CD4-positive, alpha-beta memory T cell (primary cell): ENCODE measurements at regions not wholly inside any gene's neighbourhood (a gene's known extent, or its start where the extent isn't known, plus 50 kb on each side); places are given as distances from the start of the nearest gene placed in this dataset.

Source experiments
- CTCF ChIA-PET: fragments of 350-600 bp; sonication (Branson Sonifier 250); formaldehyde crosslinking; loops from one replicate; lab custom pipeline; 2021; ENCODE audit warnings: inconsistent platforms; ENCODE audit not compliant: partially characterized antibody; lab: Charles Lee
- POLR2A ChIA-PET: fragments of 350-600 bp; sonication (Branson Sonifier 250); formaldehyde crosslinking; loops from one replicate; lab custom pipeline; 2021; ENCODE audit not compliant: partially characterized antibody; lab: Charles Lee
- DNase-seq, 5 donors: peaks; one replicate each; pipeline versions ENCODE4 v3.0.0 to v3.0.0-alpha.2; 2020 to 2022; ENCODE audit warnings: mixed read lengths in 1 of 5
- H3K27ac ChIP-seq: one replicate; pipeline ENCODE4 v1.7.0; 2013; ENCODE audit warnings: low read depth, low read length
- H3K27me3 ChIP-seq: 2 replicates; pipeline ENCODE4 v1.7.0; 2013; ENCODE audit warnings: mild to moderate bottlenecking, low read length, moderate library complexity; ENCODE audit not compliant: insufficient read depth
- H3K36me3 ChIP-seq: 2 replicates; pipeline ENCODE4 v1.7.0; 2013; ENCODE audit warnings: mild to moderate bottlenecking, low read length, moderate library complexity; ENCODE audit not compliant: insufficient read depth
- H3K4me1 ChIP-seq: 2 replicates; pipeline ENCODE4 v1.7.0; 2013; ENCODE audit warnings: mild to moderate bottlenecking, low read length, moderate library complexity; ENCODE audit not compliant: insufficient read depth
- H3K4me3 ChIP-seq, 2 donors: one replicate each; pipeline ENCODE4 v1.7.0; 2013; ENCODE audit warnings: low read length in 2 of 2, mild to moderate bottlenecking in 1 of 2
- H3K9me3 ChIP-seq, 2 donors: one replicate each; pipeline ENCODE4 v1.7.0; 2013; ENCODE audit warnings: low read length in 2 of 2, control low read depth in 1 of 2; ENCODE audit not compliant: control insufficient read depth in 1 of 2
- H3K27ac Mint-ChIP-seq, 7 donors: one replicate each; pipeline ENCODE4 v1.8.0; 2020 to 2021; ENCODE audit warnings: mixed read lengths in 7 of 7, mild to moderate bottlenecking in 6 of 7, inconsistent platforms in 3 of 7, moderate library complexity in 3 of 7
- H3K27me3 Mint-ChIP-seq, 2 donors: one replicate each; pipeline ENCODE4 v1.8.0; 2020 to 2021; ENCODE audit warnings: mixed read lengths in 2 of 2
- H3K36me3 Mint-ChIP-seq, 2 donors: one replicate each; pipeline ENCODE4 v1.8.0; 2020 to 2021; ENCODE audit warnings: mixed read lengths in 2 of 2, inconsistent platforms in 1 of 2, mild to moderate bottlenecking in 1 of 2
- H3K4me1 Mint-ChIP-seq, 4 donors: one replicate each; pipeline ENCODE4 v1.8.0; 2020 to 2021; ENCODE audit warnings: mixed read lengths in 4 of 4, mild to moderate bottlenecking in 1 of 4
- H3K4me3 Mint-ChIP-seq, 8 donors: one replicate each; pipeline ENCODE4 v1.8.0; 2020 to 2021; ENCODE audit warnings: mixed read lengths in 8 of 8, mild to moderate bottlenecking in 7 of 8, moderate library complexity in 6 of 8, inconsistent platforms in 3 of 8
- H3K9me3 Mint-ChIP-seq, 8 donors: one replicate each; pipeline ENCODE4 v1.8.0; 2020 to 2021; ENCODE audit warnings: mixed read lengths in 8 of 8, mild to moderate bottlenecking in 5 of 8, inconsistent platforms in 3 of 8, moderate library complexity in 1 of 8
- intact Hi-C: fragments of 100-400 bp; cut with micrococcal nuclease; formaldehyde crosslinking; loops from one replicate; pipeline ENCODE4 v1.15.1; 2023

DNA sequence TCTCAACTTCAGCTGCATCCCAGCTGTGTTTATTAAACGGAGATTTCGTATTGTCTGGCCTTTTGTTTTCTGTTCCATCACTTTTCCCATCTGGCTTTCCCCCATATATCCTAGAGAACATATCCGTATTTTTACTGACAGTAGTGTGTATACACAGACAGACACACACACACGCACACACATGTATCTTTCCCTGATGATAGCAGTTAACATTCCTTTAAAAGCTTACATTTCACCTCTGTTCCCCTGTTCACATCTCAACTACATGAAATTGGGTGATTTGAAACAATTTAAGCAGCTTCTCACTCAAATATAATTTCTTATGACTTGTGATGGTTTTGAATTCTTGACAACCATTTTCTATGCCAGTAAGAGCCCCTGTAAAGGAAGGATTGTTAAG is 207.1 kb upstream of the CEP162 start:
- Mint-ChIP-seq H3K9me3 (peaks cover 0 to 7% (median 0%) of the 10 kb centered on the region in 8 donors), H3K4me1 (no peaks in the 10 kb centered on the region), H3K36me3 (no peaks in the 10 kb centered on the region), H3K27me3 (no peaks in the 10 kb centered on the region), H3K27ac (no peak overlapping the region), H3K4me3 (no peak overlapping the region)
- ChIA-PET CTCF (interaction anchor here (1.4 kb wide), 1 partner anchor 18 kb away, joined by 3 read pairs; no protein-coding TSS in a partner anchor), POLR2A (no interaction called here)
- no peak for DNase-seq
- intact Hi-C loops = no loop called here
- Histone ChIP-seq H3K9me3 (no peaks in the 10 kb centered on the region), H3K4me1 (no peaks in the 10 kb centered on the region), H3K36me3 (no peaks in the 10 kb centered on the region), H3K27me3 (no peaks in the 10 kb centered on the region), H3K27ac (no peak overlapping the region), H3K4me3 (no peak overlapping the region)

DNA sequence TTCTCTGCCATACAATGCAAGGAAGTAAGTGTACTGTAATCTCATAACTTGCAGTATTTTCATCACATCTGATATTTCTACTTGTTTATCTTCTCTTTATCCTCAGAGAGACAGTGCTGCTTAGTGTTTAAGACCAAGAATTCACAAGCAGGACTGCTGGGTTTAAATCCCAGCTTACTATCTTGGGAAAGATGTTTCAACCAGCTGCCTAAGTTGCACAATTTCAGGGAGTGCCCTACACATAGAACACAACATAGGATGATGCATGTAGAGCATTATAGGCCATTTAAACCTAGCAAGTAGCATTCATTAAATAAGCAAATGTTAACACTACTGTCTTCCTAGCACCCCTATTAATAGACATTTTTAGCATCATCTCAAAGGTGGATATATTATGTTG is 205.2 kb upstream of the CEP162 start:
- H3K27ac ChIP-seq = no peak overlapping the region
- H3K4me3 ChIP-seq = no peak overlapping the region
- H3K9me3 ChIP-seq = no peaks in the 10 kb centered on the region
- intact Hi-C loops = no loop called here
- Mint-ChIP-seq H3K36me3 (no peaks in the 10 kb centered on the region), H3K27ac (no peak overlapping the region), H3K9me3 (peaks cover 0 to 7% (median 0%) of the 10 kb centered on the region in 8 donors), H3K27me3 (no peaks in the 10 kb centered on the region), H3K4me1 (no peaks in the 10 kb centered on the region), H3K4me3 (no peak overlapping the region)
- no peaks in the 10 kb centered on the region for H3K4me1 ChIP-seq
- no peaks in the 10 kb centered on the region for H3K36me3 ChIP-seq
- POLR2A ChIA-PET = no interaction called here
- CTCF ChIA-PET = no interaction called here
- no peak for DNase-seq
- H3K27me3 ChIP-seq = no peaks in the 10 kb centered on the region

DNA sequence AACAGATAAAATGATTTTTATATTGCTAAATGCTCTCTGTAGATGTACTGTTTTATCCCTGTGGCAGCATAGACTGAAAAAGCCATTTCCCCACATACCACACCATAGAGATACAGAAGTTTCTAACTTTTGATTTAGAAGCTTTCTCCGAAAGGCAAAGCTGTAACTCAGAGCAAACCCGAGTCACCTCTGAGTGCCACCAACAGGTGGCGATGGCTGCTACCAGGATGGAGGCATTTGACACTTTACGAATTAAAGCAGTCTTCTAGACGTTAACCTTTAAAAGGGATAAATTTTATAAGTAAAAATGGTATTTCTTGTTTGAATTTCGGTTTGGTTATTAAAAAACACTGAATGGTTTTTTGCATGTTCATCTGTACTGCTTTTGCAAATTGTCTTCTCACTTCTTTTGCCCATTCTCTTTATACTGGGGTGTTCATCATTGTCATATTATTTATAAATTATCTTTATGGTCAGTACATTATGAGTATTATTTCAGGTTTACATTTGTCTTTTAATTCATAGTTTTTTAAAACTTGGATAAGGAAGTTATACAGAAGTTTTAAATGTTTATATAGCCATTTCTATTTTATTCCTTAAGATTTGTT is 201.0 kb upstream of the CEP162 start:
- H3K4me1 ChIP-seq = no peaks in the 10 kb centered on the region
- no peaks in the 10 kb centered on the region for H3K9me3 ChIP-seq
- no peaks in the 10 kb centered on the region for H3K27me3 ChIP-seq
- peaks cover 0 to 3% (median 0%) of the 10 kb centered on the region in 8 donors for H3K9me3 Mint-ChIP-seq
- no peaks in the 10 kb centered on the region for H3K27me3 Mint-ChIP-seq
- no peaks in the 10 kb centered on the region for H3K4me1 Mint-ChIP-seq
- no peak overlapping the region for H3K27ac ChIP-seq
- H3K36me3 Mint-ChIP-seq = no peaks in the 10 kb centered on the region
- intact Hi-C loops = no loop called here
- no peak for DNase-seq
- ChIA-PET CTCF (no interaction called here), POLR2A (no interaction called here)
- no peak overlapping the region for H3K27ac Mint-ChIP-seq
- H3K4me3 Mint-ChIP-seq = no peak overlapping the region
- H3K36me3 ChIP-seq = no peaks in the 10 kb centered on the region
- H3K4me3 ChIP-seq = no peak overlapping the region

DNA sequence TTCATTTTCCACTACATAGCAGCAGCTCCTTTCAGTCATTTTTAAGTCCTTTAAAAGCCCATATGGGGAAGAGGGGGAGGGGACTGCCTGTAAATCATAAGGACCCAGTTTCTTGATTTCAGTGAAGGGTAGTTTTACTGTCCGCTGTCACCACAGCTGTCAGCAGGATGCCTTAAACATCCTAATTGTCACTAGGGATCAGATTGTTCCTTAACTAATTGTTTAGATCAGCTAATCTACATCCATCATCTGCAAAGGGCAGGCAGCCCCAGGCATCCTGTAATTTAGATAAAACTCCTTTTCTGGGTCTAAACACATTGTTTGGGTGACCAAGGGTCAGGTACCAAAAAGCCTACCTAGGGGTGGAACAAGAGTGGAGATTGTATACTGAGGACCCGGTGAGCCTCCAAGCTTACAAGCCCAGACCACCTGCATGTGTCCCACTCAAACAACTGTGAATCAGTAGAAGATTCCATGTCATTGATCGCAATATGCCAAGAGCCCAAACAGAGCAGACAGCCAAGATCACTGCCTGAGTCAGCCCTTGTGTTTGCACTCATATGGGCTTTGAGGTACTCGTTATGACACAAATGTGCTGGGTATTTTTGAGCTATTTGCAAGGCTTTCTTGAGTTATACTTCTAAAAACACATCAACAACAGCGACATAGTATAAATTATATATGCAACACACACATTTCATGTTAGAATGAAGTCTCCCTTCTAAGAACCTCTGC is 198.7 kb upstream of the CEP162 start:
- Mint-ChIP-seq H3K36me3 (no peaks in the 10 kb centered on the region), H3K4me1 (no peaks in the 10 kb centered on the region), H3K27me3 (peaks cover 0 to 6% of the 10 kb centered on the region in 2 donors), H3K27ac (no peak overlapping the region), H3K9me3 (peaks cover 0 to 4% (median 0%) of the 10 kb centered on the region in 8 donors), H3K4me3 (no peak overlapping the region)
- DNase-seq = no peak
- Histone ChIP-seq H3K27ac (no peak overlapping the region), H3K27me3 (no peaks in the 10 kb centered on the region), H3K36me3 (no peaks in the 10 kb centered on the region), H3K4me1 (no peaks in the 10 kb centered on the region), H3K4me3 (no peak overlapping the region), H3K9me3 (no peaks in the 10 kb centered on the region)
- CTCF ChIA-PET = no interaction called here
- intact Hi-C loops = no loop called here
- POLR2A ChIA-PET = no interaction called here

DNA sequence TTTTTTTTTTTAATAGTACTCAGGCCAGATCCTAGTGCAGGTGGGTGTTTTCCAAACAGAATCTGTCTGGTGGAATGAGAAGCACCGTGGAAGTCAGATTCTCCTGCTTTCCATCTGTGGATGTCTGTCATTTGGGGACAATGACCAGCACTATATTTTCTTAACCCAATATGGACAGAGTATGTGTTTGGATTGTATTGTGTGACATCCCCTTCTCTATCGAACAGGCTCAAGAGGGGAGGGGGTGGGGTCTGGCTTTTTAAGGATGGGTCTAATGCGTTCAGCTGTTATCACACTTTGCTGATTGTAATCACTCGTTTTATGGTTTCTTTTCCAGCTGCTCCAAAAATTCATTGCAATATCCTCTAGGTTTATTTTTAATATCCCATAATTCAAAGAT is 197.5 kb upstream of the CEP162 start:
- Mint-ChIP-seq H3K27ac (no peak overlapping the region), H3K36me3 (no peaks in the 10 kb centered on the region)
- CTCF ChIA-PET = no interaction called here

DNA sequence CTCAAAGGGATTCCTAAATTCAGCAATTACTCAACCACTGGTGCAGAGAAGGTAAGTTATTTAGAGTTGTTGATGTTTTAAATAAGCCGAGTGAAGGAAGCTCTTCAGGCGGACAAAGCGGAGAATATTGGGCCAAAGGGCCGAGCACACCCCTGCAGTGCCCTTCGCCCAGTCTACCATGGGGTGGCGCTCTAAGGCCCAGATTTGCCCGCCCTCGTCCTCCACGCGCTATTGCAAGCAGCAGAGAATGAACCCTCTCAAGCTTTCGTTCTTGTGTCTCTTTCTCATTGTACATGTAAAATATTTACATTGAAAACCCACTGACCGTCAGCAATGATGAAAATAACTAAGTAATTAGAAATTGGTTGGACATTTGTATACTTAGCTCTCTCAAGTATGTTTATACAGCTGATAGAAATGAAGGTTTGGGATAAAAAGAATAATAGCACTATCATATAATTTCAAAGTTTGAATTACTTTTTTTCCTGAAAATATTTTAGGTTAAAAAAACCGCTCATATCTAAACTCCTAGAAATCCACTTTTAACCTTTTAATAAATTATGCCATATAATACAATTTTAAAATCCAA is 195.0 kb upstream of the CEP162 start:
- ChIA-PET POLR2A (no interaction called here), CTCF (no interaction called here)
- intact Hi-C loops = no loop called here

More for the DNA sequence above, 197.5 kb upstream of the CEP162 start:
- POLR2A ChIA-PET = no interaction called here
- DNase-seq = no peak
- H3K36me3 ChIP-seq = no peaks in the 10 kb centered on the region
- no peaks in the 10 kb centered on the region for H3K4me1 ChIP-seq
- H3K9me3 Mint-ChIP-seq = peaks cover 0 to 4% (median 0%) of the 10 kb centered on the region in 8 donors
- no peak overlapping the region for H3K27ac ChIP-seq
- H3K4me3 Mint-ChIP-seq = no peak overlapping the region
- no peaks in the 10 kb centered on the region for H3K4me1 Mint-ChIP-seq
- no peak overlapping the region for H3K4me3 ChIP-seq
- no peaks in the 10 kb centered on the region for H3K9me3 ChIP-seq
- intact Hi-C loops = no loop called here
- no peaks in the 10 kb centered on the region for H3K27me3 ChIP-seq
- peaks cover 0 to 8% of the 10 kb centered on the region in 2 donors for H3K27me3 Mint-ChIP-seq

DNA sequence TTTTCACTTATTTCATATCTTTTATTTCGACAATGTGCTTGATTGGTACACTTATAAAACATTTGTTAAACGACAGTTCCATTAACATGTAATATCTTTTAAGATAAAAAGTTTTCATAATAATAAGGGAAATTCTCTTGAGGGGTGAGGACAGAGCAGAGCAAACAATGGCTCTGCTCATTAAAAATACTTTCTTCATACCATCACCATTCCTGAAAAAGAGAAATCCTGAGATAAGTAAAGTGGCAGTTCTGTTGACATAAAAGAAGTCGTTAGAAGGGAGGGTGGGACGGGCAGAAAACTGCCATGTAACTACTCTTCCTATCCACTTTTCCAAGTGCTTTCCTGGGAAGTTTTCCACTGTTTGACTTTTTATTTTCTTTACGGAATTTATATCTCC is 193.6 kb upstream of the CEP162 start:
- ChIA-PET CTCF (no interaction called here), POLR2A (no interaction called here)
- Histone ChIP-seq H3K4me3 (no peak overlapping the region), H3K9me3 (no peaks in the 10 kb centered on the region), H3K36me3 (no peaks in the 10 kb centered on the region), H3K27me3 (no peaks in the 10 kb centered on the region), H3K27ac (no peak overlapping the region), H3K4me1 (no peaks in the 10 kb centered on the region)
- H3K27ac Mint-ChIP-seq = no peak overlapping the region
- no peak for DNase-seq
- peaks cover 0 to 10% (median 0%) of the 10 kb centered on the region in 8 donors for H3K9me3 Mint-ChIP-seq
- no peak overlapping the region for H3K4me3 Mint-ChIP-seq
- peaks cover 0 to 8% of the 10 kb centered on the region in 2 donors for H3K27me3 Mint-ChIP-seq
- intact Hi-C loops = no loop called here
- no peaks in the 10 kb centered on the region for H3K36me3 Mint-ChIP-seq
- H3K4me1 Mint-ChIP-seq = no peaks in the 10 kb centered on the region

More for the DNA sequence above, 195.0 kb upstream of the CEP162 start:
- H3K27me3 Mint-ChIP-seq = peaks cover 0 to 8% of the 10 kb centered on the region in 2 donors
- H3K36me3 ChIP-seq = no peaks in the 10 kb centered on the region
- DNase-seq = no peak
- H3K27me3 ChIP-seq = no peaks in the 10 kb centered on the region
- H3K9me3 ChIP-seq = no peaks in the 10 kb centered on the region
- no peak overlapping the region for H3K4me3 Mint-ChIP-seq
- no peak overlapping the region for H3K27ac Mint-ChIP-seq
- peaks cover 0 to 10% (median 0%) of the 10 kb centered on the region in 8 donors for H3K9me3 Mint-ChIP-seq
- H3K4me3 ChIP-seq = no peak overlapping the region
- H3K4me1 Mint-ChIP-seq = no peaks in the 10 kb centered on the region
- no peaks in the 10 kb centered on the region for H3K4me1 ChIP-seq
- H3K36me3 Mint-ChIP-seq = no peaks in the 10 kb centered on the region
- H3K27ac ChIP-seq = no peak overlapping the region
